Thoracic aorta (tissue), 2 donors: ENCODE measurements at regions not wholly inside any gene's neighbourhood (a gene's known extent, or its start where the extent isn't known, plus 50 kb on each side); places are given as distances from the start of the nearest gene placed in this dataset.
"Not testable (repeated sequence)": the region's sequence is repeated elsewhere in the genome, so short reads cannot be mapped to it uniquely, and the experiment has no call there.

ENCODE experiments used
- ATAC-seq: fragments of 150-250 bp; one replicate; pipeline ENCODE4 v1.8.0; 2017; ENCODE audit warnings: low read depth; ENCODE audit not compliant: insufficient number of reproducible peaks, low FRiP score
- DNase-seq: peaks from one replicate; pipeline ENCODE4 v3.0.0-alpha.2; 2020; ENCODE audit warnings: low spot score
- H3K27ac ChIP-seq, 2 donors: fragments of 200-600 bp; sonication (generic); 1 replicate in 1 of 2; 2 replicates in 1 of 2; pipeline ENCODE4 v1.5.1; 2016; ENCODE audit warnings: mild to moderate bottlenecking in 2 of 2, moderate library complexity in 2 of 2
- H3K27me3 ChIP-seq: fragments of 200-600 bp; sonication (generic); replicated peaks from 2 replicates; pipeline ENCODE4 v1.6.0; 2016; ENCODE audit warnings: mild to moderate bottlenecking; ENCODE audit not compliant: insufficient read depth
- H3K36me3 ChIP-seq: fragments of 200-600 bp; sonication (generic); one replicate; pipeline ENCODE4 v1.5.1; 2016
- H3K4me1 ChIP-seq, 2 donors: fragments of 200-600 bp; sonication (generic); 1 replicate in 1 of 2; 2 replicates in 1 of 2; pipeline versions ENCODE4 v1.5.1 to v1.6.0; 2016; ENCODE audit warnings: low read depth in 2 of 2, mild to moderate bottlenecking in 1 of 2; ENCODE audit not compliant: control insufficient read depth in 1 of 2
- H3K4me3 ChIP-seq: fragments of 200-600 bp; sonication (generic); 2 replicates; pipeline ENCODE4 v1.5.1; 2016; ENCODE audit warnings: mild to moderate bottlenecking
- H3K9me3 ChIP-seq: fragments of 200-600 bp; sonication (generic); 2 replicates; pipeline ENCODE4 v1.5.1; 2016
- TF ChIP-seq, protein P1 (sequence below): fragments of 200-600 bp; sonication (generic); IDR thresholded peaks from one replicate; pipeline ENCODE4 v1.5.1; 2019; ENCODE audit warnings: antibody characterized with exemption

DNA sequence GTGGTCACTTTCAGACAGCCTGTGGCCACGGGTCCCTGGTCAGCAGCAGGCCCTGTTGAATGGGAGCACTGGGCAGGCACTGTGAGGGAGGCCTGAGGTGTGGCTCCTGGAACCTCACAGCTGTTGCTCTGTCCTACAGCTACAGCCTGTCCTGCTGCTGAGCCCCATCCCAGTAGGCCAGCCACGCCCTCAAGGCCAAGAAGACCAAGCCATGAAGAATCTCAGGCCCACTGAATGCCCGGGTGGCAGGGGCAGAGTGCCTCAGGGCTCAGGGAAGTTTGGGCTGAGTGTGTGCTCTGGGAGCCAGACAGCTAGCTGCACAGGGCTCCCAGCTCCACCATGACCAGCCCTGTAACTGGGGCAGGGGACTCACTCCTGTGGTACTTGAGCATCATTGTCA is 363.5 kb upstream of the NUPR2 start:
- H3K27me3 ChIP-seq = no peaks in the 10 kb centered on the region
- no peak overlapping the region for H3K4me3 ChIP-seq

DNA sequence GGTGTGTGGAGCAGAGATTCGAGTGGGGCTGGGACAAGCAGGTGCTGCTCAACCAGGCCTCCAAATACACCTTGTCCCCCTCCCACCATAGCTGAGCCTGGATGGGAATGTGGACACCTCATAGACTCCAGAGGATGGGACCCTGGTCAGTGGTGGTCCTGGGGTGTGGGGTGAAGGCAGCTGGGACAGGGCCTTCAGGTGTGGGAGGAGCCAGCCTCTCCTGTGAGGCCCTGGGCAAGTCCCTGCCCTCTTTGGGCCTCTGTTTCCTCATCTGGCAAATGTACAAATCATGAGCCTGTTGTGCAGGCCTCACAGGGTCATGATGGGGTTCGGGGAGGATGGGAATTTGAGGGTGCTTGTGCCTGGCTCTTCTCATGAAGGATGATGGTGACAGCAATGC is 362.9 kb upstream of the NUPR2 start:
- no peak for DNase-seq
- Histone ChIP-seq H3K27me3 (no peaks in the 10 kb centered on the region), H3K36me3 (no peaks in the 10 kb centered on the region), H3K4me1 (no peaks in the 10 kb centered on the region), H3K9me3 (peaks cover 24% of the 10 kb centered on the region), H3K27ac (no peak overlapping the region), H3K4me3 (no peak overlapping the region)
- TF ChIP-seq, protein P1, sequence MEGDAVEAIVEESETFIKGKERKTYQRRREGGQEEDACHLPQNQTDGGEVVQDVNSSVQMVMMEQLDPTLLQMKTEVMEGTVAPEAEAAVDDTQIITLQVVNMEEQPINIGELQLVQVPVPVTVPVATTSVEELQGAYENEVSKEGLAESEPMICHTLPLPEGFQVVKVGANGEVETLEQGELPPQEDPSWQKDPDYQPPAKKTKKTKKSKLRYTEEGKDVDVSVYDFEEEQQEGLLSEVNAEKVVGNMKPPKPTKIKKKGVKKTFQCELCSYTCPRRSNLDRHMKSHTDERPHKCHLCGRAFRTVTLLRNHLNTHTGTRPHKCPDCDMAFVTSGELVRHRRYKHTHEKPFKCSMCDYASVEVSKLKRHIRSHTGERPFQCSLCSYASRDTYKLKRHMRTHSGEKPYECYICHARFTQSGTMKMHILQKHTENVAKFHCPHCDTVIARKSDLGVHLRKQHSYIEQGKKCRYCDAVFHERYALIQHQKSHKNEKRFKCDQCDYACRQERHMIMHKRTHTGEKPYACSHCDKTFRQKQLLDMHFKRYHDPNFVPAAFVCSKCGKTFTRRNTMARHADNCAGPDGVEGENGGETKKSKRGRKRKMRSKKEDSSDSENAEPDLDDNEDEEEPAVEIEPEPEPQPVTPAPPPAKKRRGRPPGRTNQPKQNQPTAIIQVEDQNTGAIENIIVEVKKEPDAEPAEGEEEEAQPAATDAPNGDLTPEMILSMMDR = no peak
- ATAC-seq = no peak

More for the DNA sequence above, 363.5 kb upstream of the NUPR2 start:
- no peak for ATAC-seq
- TF ChIP-seq, protein P1 = no peak
- Histone ChIP-seq H3K36me3 (no peaks in the 10 kb centered on the region), H3K27ac (no peak overlapping the region), H3K9me3 (peaks cover 25% of the 10 kb centered on the region), H3K4me1 (no peaks in the 10 kb centered on the region)
- no peak for DNase-seq

DNA sequence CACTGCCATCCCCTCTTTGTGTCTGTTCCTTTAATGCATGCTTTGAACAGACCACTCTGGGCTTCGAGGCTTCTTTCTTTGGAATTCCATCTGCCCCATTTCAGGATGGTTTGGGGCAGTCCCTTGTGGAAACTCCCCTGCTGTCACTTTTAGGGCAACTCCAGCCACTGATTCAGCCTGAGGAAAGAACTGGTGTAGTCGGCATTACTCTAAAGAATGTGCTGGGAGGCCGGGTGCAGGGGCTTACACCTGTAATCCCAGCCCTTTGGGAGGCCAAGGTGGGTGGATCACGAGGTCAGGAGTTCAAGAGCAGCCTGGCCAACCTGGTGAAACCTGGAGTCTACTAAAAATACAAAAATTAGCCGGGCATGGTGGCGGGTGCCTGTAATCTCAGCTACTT is 358.1 kb upstream of the NUPR2 start:
- peaks cover 60% of the 10 kb centered on the region for H3K9me3 ChIP-seq
- no peak for DNase-seq
- TF ChIP-seq, protein P1 = no peak

DNA sequence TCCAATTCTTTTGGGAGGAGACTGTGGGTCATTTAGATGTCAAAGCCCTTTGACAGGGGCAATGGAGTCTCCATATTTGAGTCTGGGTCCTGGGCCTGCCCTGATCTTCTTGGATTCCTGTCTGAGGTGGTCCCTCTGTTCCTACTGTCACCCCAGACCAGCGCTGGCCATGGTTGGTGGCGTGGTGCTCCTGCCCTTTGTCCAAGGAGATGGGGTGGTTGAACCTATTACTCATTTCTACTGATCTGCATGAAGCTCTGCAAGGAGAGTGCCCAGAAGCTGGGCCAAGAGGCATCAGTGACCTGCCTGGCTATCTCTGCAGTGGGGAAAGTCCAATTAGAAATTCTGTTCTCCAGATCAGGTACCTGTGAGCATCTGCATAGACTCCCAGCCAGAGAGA is 355.6 kb upstream of the NUPR2 start:
- ATAC-seq (no peak), DNase-seq (no peak)
- Histone ChIP-seq H3K27me3 (no peaks in the 10 kb centered on the region), H3K4me1 (no peaks in the 10 kb centered on the region), H3K4me3 (no peak overlapping the region), H3K27ac (no peak overlapping the region), H3K36me3 (no peaks in the 10 kb centered on the region), H3K9me3 (peaks cover 79% of the 10 kb centered on the region)
- TF ChIP-seq, protein P1 = no peak

More for the DNA sequence above, 358.1 kb upstream of the NUPR2 start:
- Histone ChIP-seq H3K27ac (no peak overlapping the region), H3K4me3 (no peak overlapping the region), H3K27me3 (no peaks in the 10 kb centered on the region), H3K4me1 (no peaks in the 10 kb centered on the region), H3K36me3 (no peaks in the 10 kb centered on the region)
- no peak for ATAC-seq

DNA sequence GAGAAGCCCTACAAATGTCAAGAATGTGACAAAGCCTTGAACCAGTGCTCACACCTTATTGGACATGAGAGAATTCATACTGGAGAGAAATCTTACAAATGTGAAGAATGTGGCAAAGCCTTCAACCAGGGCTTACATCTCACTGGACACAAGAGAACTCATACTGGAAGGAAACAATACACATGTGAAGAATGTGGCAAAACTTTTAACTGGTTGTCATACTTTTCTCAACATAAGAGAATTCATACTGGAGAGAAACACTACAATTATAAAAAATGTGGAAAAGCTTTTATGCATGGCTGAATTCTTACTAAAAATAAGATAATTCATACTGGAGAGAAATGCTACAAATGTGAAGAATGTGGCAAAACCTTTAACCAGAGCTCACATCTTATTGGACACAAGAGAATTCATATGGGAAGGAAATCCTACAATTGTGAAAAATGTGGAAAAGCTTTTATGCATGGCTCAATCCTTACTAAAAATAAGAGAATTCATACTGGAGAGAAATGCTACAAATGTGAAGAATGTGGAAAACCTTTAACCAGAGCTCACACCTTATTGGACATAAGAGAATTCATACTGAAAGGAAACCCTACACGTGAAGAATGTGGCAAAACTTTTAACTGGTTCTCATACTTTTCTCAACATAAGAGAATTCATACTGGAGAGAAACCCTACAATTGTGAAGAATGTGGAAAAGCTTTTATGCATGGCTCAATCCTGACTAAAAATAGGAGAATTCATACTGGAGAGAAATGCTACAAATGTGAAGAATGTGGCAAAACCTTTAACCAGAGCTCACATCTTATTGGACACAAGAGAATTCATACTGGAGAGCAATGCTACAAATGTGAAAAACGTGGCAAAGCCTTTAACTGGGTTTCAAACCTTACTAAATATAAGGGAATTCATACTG is 350.6 kb upstream of the NUPR2 start:
- H3K36me3 ChIP-seq, H3K4me3 ChIP-seq, DNase-seq, ATAC-seq, H3K4me1 ChIP-seq, H3K27ac ChIP-seq, H3K27me3 ChIP-seq: not testable (repeated sequence)
- peaks cover 94% of the 10 kb centered on the region for H3K9me3 ChIP-seq
